K562 (cell line): ENCODE measurements at regions not wholly inside any gene's neighbourhood (a gene's known extent, or its start where the extent isn't known, plus 50 kb on each side); places are given as distances from the start of the nearest gene placed in this dataset.

Source experiments
- ATAC-seq: fragments of 200-7000 bp; cut with Tn5 transposase; 3 replicates; pipeline ENCODE4 v1.9.1; 2020; ENCODE audit warnings: moderate library complexity
- BruUV-seq: library from RNA; stranded (reverse); fragments of 400-500 nt; replicated peaks from 2 replicates; lab custom pipeline; 2021; lab: Mats Ljungman, UMichigan
- CTCF ChIA-PET: fragments of 300-600 bp; formaldehyde crosslinking; extraction: SDS; loops from one replicate; lab custom pipeline; 2021; ENCODE audit warnings: low intra/inter-chr PET ratio; lab: Yijun Ruan, JAX
- POLR2A ChIA-PET: fragments of 300-600, 350-650 bp; sonication (Branson Sonifier 250); formaldehyde crosslinking; extraction: SDS; loops from one replicate; lab custom pipeline; 2021; ENCODE audit warnings: antibody characterized with exemption, inconsistent platforms; lab: Yijun Ruan, JAX
- DNase-seq, 4 experiments: peaks; one replicate each; pipeline versions ENCODE4 v3.0.0 to v3.0.0-alpha.2; 2011 to 2018; ENCODE audit warnings: low spot score in 3 of 4, mixed read lengths in 3 of 4; ENCODE audit errors: extremely low read depth in 1 of 4
- FAIRE-seq: peaks from 2 replicates; lab custom pipeline; 2011; peaks lifted over from hg19 to GRCh38; lab: Jason Lieb, UNC
- H2AFZ ChIP-seq: 2 replicates; pipeline ENCODE4 v1.6.0; 2011; ENCODE audit warnings: low read depth, low read length, control low read depth, inconsistent platforms
- H3K27ac ChIP-seq: fragments of 200-600 bp; 3 replicates; pipeline ENCODE4 v1.8.0; 2011; ENCODE audit warnings: low read depth, mild to moderate bottlenecking, control low read depth, inconsistent platforms, low read length, moderate library complexity, mixed read lengths; ENCODE audit errors: extremely low read depth
- H3K27me3 ChIP-seq, 2 experiments: fragments of 300-600 bp in 1 of 2; 2 replicates in 1 of 2; 3 replicates in 1 of 2; pipeline versions ENCODE4 v1.6.0 to v1.8.0; 2011; ENCODE audit warnings: inconsistent platforms in 2 of 2, low read length in 2 of 2, mild to moderate bottlenecking in 1 of 2, mixed read lengths in 1 of 2, moderate library complexity in 1 of 2; ENCODE audit not compliant: control insufficient read depth in 2 of 2, insufficient read depth in 2 of 2
- H3K36me3 ChIP-seq: fragments of 300-600 bp; 3 replicates; pipeline ENCODE4 v1.8.0; 2011; ENCODE audit warnings: mild to moderate bottlenecking, low read length, inconsistent platforms; ENCODE audit not compliant: control insufficient read depth, insufficient read depth
- H3K4me1 ChIP-seq, 2 experiments: fragments of 200-600 bp in 1 of 2; replicated peaks in 1 of 2; 2 replicates in 1 of 2; 3 replicates in 1 of 2; pipeline versions ENCODE4 v1.5.1 to v1.8.0; 2011; ENCODE audit warnings: inconsistent platforms in 2 of 2, low read length in 2 of 2, mild to moderate bottlenecking in 1 of 2, mixed read lengths in 1 of 2, moderate library complexity in 1 of 2; ENCODE audit not compliant: control insufficient read depth in 2 of 2, insufficient read depth in 2 of 2
- H3K4me2 ChIP-seq: 2 replicates; pipeline ENCODE4 v1.6.1; 2011; ENCODE audit warnings: low read length, control low read depth, inconsistent platforms, mixed read lengths; ENCODE audit not compliant: insufficient read depth
- H3K4me3 ChIP-seq: fragments of 200-600 bp; sonication (generic), shearing (Covaris generic); 2 replicates; pipeline ENCODE4 v1.5.1; 2016; ENCODE audit warnings: control low read depth, inconsistent platforms
- H3K79me2 ChIP-seq: fragments of 200-600 bp; 3 replicates; pipeline ENCODE4 v1.8.0; 2011; ENCODE audit warnings: low read length, inconsistent platforms; ENCODE audit not compliant: control insufficient read depth, insufficient read depth
- H3K9ac ChIP-seq, 2 experiments: 2 replicates each; pipeline versions ENCODE4 v1.6.0 to v1.6.1; 2011; ENCODE audit warnings: low read depth in 2 of 2, low read length in 2 of 2, control low read depth in 1 of 2, inconsistent platforms in 1 of 2, mild to moderate bottlenecking in 1 of 2, mixed read lengths in 1 of 2; ENCODE audit not compliant: insufficient read depth in 1 of 2
- H3K9me1 ChIP-seq: one replicate; pipeline ENCODE4 v1.6.0; 2011; ENCODE audit warnings: inconsistent platforms, mild to moderate bottlenecking, low read length, moderate library complexity; ENCODE audit not compliant: control insufficient read depth, insufficient read depth
- H3K9me3 ChIP-seq: replicated peaks from 2 replicates; pipeline ENCODE4 v1.5.1; 2011; ENCODE audit warnings: low read depth, low read length, inconsistent platforms; ENCODE audit not compliant: control insufficient read depth, insufficient read depth
- H4K20me1 ChIP-seq: replicated peaks from 2 replicates; pipeline ENCODE4 v1.6.1; 2011; ENCODE audit warnings: low read length, inconsistent platforms, mixed read lengths; ENCODE audit not compliant: control insufficient read depth, insufficient read depth
- HNRNPUL1 ChIP-seq: fragments of 200-400 bp; formaldehyde crosslinking; IDR thresholded peaks from 2 replicates; pipeline ENCODE4 v1.6.1; 2017; ENCODE audit warnings: low read length
- NCOA2 ChIP-seq, 2 experiments: fragments of 450-650 bp; IDR thresholded peaks; 2 replicates each; pipeline ENCODE4 v1.6.1; 2018; ENCODE audit warnings: mild to moderate bottlenecking in 2 of 2, moderate library complexity in 1 of 2; ENCODE audit not compliant: partially characterized antibody in 2 of 2
- NFE2L1 ChIP-seq: fragments of 450-650 bp; IDR thresholded peaks from 2 replicates; pipeline ENCODE4 v1.6.1; 2016; ENCODE audit warnings: missing genetic modification characterization, low read depth, mild to moderate bottlenecking, missing compliant biosample characterization, moderate library complexity, borderline replicate concordance
- RAD51 ChIP-seq: fragments of 450-650 bp; IDR thresholded peaks from 2 replicates; pipeline ENCODE4 v1.7.1; 2016; ENCODE audit warnings: low read depth, mild to moderate bottlenecking, borderline replicate concordance
- SREBF1 ChIP-seq: fragments of 150-350 bp; IDR thresholded peaks from 2 replicates; pipeline ENCODE4 v1.6.1; 2014; ENCODE audit warnings: antibody characterized with exemption, low read depth, low read length, borderline replicate concordance
- ZZZ3 ChIP-seq: fragments of 450-650 bp; IDR thresholded peaks from 2 replicates; pipeline ENCODE4 v1.6.1; 2016; ENCODE audit warnings: antibody characterized with exemption, mild to moderate bottlenecking, moderate library complexity
- WGBS: fragments of 100-300 bp; shearing (Covaris generic); methylation state at CpG from one replicate; pipeline ENCODE4 v1.1.6; 2016; ENCODE audit warnings: low coverage, mixed read lengths; ENCODE audit not compliant: insufficient coverage; ENCODE audit errors: missing lambda C conversion rate; 5-methylcytosine and 5-hydroxymethylcytosine counted together
- in situ Hi-C: fragments of 300-500 bp; cut with MboI; formaldehyde crosslinking; loops from 4 replicates; pipeline ENCODE4 v1.15.0; 2018; ENCODE audit warnings: inconsistent platforms, mixed read lengths
- intact Hi-C: fragments of 100-400 bp; cut with micrococcal nuclease; formaldehyde crosslinking; loops from 2 replicates; pipeline ENCODE4 v1.14.2; 2022
- TF ChIP-seq, protein P1 (sequence below): fragments of 450-650 bp; formaldehyde crosslinking; IDR thresholded peaks from 2 replicates; pipeline ENCODE4 v1.4.0; 2020; ENCODE audit warnings: mild to moderate bottlenecking, moderate library complexity
- TF ChIP-seq, protein P2 (sequence below): fragments of 450-650 bp; formaldehyde crosslinking; IDR thresholded peaks from 2 replicates; pipeline ENCODE4 v1.4.0; 2022; ENCODE audit warnings: mild to moderate bottlenecking, moderate library complexity
- TF ChIP-seq, protein P3 (sequence below), 2 experiments: IDR thresholded peaks; 2 replicates each; pipeline ENCODE4 v1.6.1; 2011; ENCODE audit warnings: borderline replicate concordance in 1 of 2, control low read depth in 1 of 2, low read depth in 1 of 2, low read length in 1 of 2, mild to moderate bottlenecking in 1 of 2, mixed read lengths in 1 of 2, moderate library complexity in 1 of 2; ENCODE audit not compliant: insufficient read depth in 1 of 2, insufficient read length in 1 of 2, poor library complexity in 1 of 2, severe bottlenecking in 1 of 2; ENCODE audit errors: extremely low read depth in 1 of 2

DNA sequence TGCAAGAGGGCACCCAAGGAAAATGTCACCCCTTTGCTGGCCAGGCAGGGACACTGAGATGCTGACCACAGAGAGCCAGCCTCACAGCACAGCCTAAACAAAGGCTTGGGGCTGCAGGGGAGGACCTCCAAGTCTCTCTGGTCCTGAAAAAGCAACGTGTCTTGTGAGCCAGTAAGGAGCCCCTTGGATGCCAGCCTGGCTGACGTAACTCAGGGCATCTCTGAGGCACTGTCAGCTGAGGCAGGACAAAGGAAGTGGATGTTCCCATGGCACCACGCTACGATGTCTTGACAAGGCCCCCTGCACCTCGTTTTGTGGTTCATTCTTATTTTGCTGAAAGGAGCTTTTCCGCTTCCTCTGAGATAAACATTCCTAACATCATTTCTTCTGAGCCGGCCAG is 160.7 kb downstream of the OR4M2 start:
- in situ Hi-C loops (loop anchor here (25.0 kb wide), 1 partner anchor 1454 kb away; no protein-coding TSS in a partner anchor), intact Hi-C loops (no loop called here)
- ChIA-PET POLR2A (interaction anchor here (1.1 kb wide), 1 partner anchor 9 kb away, joined by 4 read pairs; no protein-coding TSS in a partner anchor), CTCF (no interaction called here)
- Histone ChIP-seq H3K9me3 (no peaks in the 10 kb centered on the region), H2AFZ (no peak overlapping the region), H3K79me2 (no peaks in the 10 kb centered on the region), H4K20me1 (no peaks in the 10 kb centered on the region), H3K9me1 (no peaks in the 10 kb centered on the region), H3K36me3 (no peaks in the 10 kb centered on the region), H3K9ac (no peak overlapping the region), H3K4me2 (no peak overlapping the region), H3K27me3 (peaks cover 0 to 6% of the 10 kb centered on the region in 2 experiments; a peak in 3 of 5 replicates), H3K4me3 (no peak overlapping the region), H3K27ac (no peak overlapping the region), H3K4me1 (no peaks in the 10 kb centered on the region)
- no TSS peak for BruUV-seq
- no peak for FAIRE-seq
- ATAC-seq: no peak; the same call in 2 of the 3 replicates
- WGBS: 2% methylated on average over 7 of the region's 7 CpGs
- DNase-seq: no peak
- TF ChIP-seq NFE2L1 (tag) (no peak), RAD51 (no peak)

DNA sequence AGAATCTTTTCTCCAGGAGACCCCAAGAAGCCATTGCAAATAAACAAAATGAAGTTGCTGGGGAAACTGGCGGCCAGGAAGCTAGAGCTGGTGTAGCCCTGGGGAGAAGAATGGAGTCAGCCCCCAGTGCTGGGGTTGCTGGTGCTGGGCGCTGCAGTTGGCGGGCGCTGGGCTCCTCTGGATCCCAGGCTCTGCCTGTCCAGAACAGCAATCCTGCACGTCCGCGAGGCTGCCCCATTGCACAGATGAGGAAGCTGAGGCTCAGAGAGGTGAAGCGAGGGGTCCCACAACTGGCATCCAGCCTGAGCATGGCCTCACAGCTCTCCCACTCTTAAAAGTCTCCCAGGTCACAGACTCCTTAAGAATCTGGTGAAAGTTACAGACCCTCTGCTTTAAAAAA is 161.1 kb downstream of the OR4M2 start:
- Histone ChIP-seq H3K9me1 (no peaks in the 10 kb centered on the region), H3K4me3 (no peak overlapping the region), H3K9me3 (no peaks in the 10 kb centered on the region), H3K9ac (no peak overlapping the region), H3K4me2 (no peak overlapping the region), H4K20me1 (no peaks in the 10 kb centered on the region), H3K27me3 (peaks cover 0 to 6% of the 10 kb centered on the region in 2 experiments; a peak in 3 of 5 replicates), H2AFZ (no peak overlapping the region), H3K4me1 (no peaks in the 10 kb centered on the region), H3K79me2 (no peaks in the 10 kb centered on the region), H3K27ac (no peak overlapping the region), H3K36me3 (no peaks in the 10 kb centered on the region)
- FAIRE-seq: no peak
- in situ Hi-C loops (loop anchor here (25.0 kb wide), 1 partner anchor 1454 kb away; no protein-coding TSS in a partner anchor), intact Hi-C loops (no loop called here)
- WGBS: under 1% methylated on average over 8 of the region's 8 CpGs
- ATAC-seq: no peak; the same call in 2 of the 3 replicates
- BruUV-seq: no TSS peak
- ChIA-PET CTCF (no interaction called here), POLR2A (interaction anchor here (1.1 kb wide), 1 partner anchor 9 kb away, joined by 4 read pairs; no protein-coding TSS in a partner anchor)
- TF ChIP-seq ZZZ3 (no peak), NCOA2 (IDR thresholded peaks at IDR 0.05; ENCODE audit: partially characterized antibody in 2 of 2) (no peak), SREBF1 (no peak), HNRNPUL1 (no peak)
- TF ChIP-seq, protein P1, sequence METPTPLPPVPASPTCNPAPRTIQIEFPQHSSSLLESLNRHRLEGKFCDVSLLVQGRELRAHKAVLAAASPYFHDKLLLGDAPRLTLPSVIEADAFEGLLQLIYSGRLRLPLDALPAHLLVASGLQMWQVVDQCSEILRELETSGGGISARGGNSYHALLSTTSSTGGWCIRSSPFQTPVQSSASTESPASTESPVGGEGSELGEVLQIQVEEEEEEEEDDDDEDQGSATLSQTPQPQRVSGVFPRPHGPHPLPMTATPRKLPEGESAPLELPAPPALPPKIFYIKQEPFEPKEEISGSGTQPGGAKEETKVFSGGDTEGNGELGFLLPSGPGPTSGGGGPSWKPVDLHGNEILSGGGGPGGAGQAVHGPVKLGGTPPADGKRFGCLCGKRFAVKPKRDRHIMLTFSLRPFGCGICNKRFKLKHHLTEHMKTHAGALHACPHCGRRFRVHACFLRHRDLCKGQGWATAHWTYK (CRISPR knock-in tag): no peak
- TF ChIP-seq, protein P2, sequence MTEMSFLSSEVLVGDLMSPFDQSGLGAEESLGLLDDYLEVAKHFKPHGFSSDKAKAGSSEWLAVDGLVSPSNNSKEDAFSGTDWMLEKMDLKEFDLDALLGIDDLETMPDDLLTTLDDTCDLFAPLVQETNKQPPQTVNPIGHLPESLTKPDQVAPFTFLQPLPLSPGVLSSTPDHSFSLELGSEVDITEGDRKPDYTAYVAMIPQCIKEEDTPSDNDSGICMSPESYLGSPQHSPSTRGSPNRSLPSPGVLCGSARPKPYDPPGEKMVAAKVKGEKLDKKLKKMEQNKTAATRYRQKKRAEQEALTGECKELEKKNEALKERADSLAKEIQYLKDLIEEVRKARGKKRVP (CRISPR knock-in tag): no peak
- TF ChIP-seq, protein P3, sequence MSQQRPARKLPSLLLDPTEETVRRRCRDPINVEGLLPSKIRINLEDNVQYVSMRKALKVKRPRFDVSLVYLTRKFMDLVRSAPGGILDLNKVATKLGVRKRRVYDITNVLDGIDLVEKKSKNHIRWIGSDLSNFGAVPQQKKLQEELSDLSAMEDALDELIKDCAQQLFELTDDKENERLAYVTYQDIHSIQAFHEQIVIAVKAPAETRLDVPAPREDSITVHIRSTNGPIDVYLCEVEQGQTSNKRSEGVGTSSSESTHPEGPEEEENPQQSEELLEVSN (IDR thresholded peaks at IDR 0.05; ENCODE audit: borderline replicate concordance in 1 of 2, extremely low read depth in 1 of 2, insufficient read depth in 1 of 2, insufficient read length in 1 of 2, low read depth in 1 of 2, low read length in 1 of 2, poor library complexity in 1 of 2, severe bottlenecking in 1 of 2): peak in 1 of 2 experiments; percentile 4
- no peak for DNase-seq
